GM04503 (cell line): ENCODE measurements at regions not wholly inside any gene's neighbourhood (a gene's known extent, or its start where the extent isn't known, plus 50 kb on each side); places are given as distances from the start of the nearest gene placed in this dataset.

Experiments used
- DNase-seq: peaks from one replicate; pipeline ENCODE4 v3.0.0-alpha.2; 2012; ENCODE audit warnings: low read depth

GRCh38 chr3:30554317-30554690 lies 52.1 kb upstream of the TGFBR2 start:
- no peak for DNase-seq

GRCh38 chr3:30555968-30556367 lies 50.4 kb upstream of the TGFBR2 start:
- DNase-seq, result no peak
